B cell (primary cell): ENCODE measurements at regions not wholly inside any gene's neighbourhood (a gene's known extent, or its start where the extent isn't known, plus 50 kb on each side); places are given as distances from the start of the nearest gene placed in this dataset.

ENCODE experiments used
- CTCF ChIP-seq: fragments of 200-600 bp; IDR thresholded peaks from one replicate; pipeline ENCODE4 v1.8.0; 2022; ENCODE audit warnings: antibody characterized with exemption, mild to moderate bottlenecking
- EZH2 ChIP-seq: IDR thresholded peaks from 2 replicates; pipeline ENCODE4 v1.6.1; 2012; ENCODE audit warnings: borderline replicate concordance, low read depth, mild to moderate bottlenecking, moderate library complexity, low read length; ENCODE audit not compliant: insufficient read depth, poor library complexity, severe bottlenecking

GRCh38 chr17:79392598-79392997, 218.3 kb downstream of the RBFOX3 start:
- TF ChIP-seq CTCF (no peak), EZH2 (no peak)
